Heart right ventricle (tissue), 16 donors: ENCODE measurements at regions not wholly inside any gene's neighbourhood (a gene's known extent, or its start where the extent isn't known, plus 50 kb on each side); places are given as distances from the start of the nearest gene placed in this dataset.

ENCODE experiments used
- ATAC-seq, 8 donors: fragments of 200-7000 bp; cut with Tn5 transposase; one replicate each; pipeline ENCODE4 v1.9.1; 2020; ENCODE audit warnings: mild to moderate bottlenecking in 8 of 8, moderate library complexity in 8 of 8, moderate number of reproducible peaks in 1 of 8
- DNase-seq, 2 donors: peaks; one replicate each; pipeline ENCODE4 v3.0.0-alpha.2; 2020
- H3K27ac ChIP-seq, 10 donors: fragments of 200-600 bp; sonication (generic) in 2 of 10; one replicate each; pipeline versions ENCODE4 v1.5.0 to v1.8.0; 2020 to 2022; ENCODE audit warnings: mild to moderate bottlenecking in 3 of 10
- H3K27me3 ChIP-seq, 7 donors: fragments of 200-600 bp; one replicate each; pipeline ENCODE4 v1.8.0; 2021 to 2022; ENCODE audit warnings: mild to moderate bottlenecking in 2 of 7
- H3K36me3 ChIP-seq, 9 donors: fragments of 200-600 bp; sonication (generic) in 1 of 9; one replicate each; pipeline versions ENCODE4 v1.5.0 to v1.8.0; 2020 to 2022; ENCODE audit warnings: mild to moderate bottlenecking in 2 of 9
- H3K4me1 ChIP-seq, 9 donors: fragments of 200-600 bp; sonication (generic) in 1 of 9; one replicate each; pipeline versions ENCODE4 v1.5.0 to v1.8.0; 2020 to 2022; ENCODE audit warnings: mild to moderate bottlenecking in 4 of 9
- H3K4me3 ChIP-seq, 10 donors: fragments of 200-600 bp; sonication (generic) in 2 of 10; one replicate each; pipeline versions ENCODE4 v1.5.0 to v1.8.0; 2020 to 2022; ENCODE audit warnings: mild to moderate bottlenecking in 7 of 10, moderate library complexity in 2 of 10
- H3K9me3 ChIP-seq, 11 donors: fragments of 200-600 bp in 10 of 11; sonication (generic) in 2 of 11; one replicate each; pipeline versions ENCODE4 v1.5.0 to v1.8.0; 2013 to 2022; ENCODE audit warnings: mild to moderate bottlenecking in 2 of 11, control low read depth in 1 of 11, moderate library complexity in 1 of 11
- CTCF ChIP-seq, 9 donors: fragments of 200-600 bp; sonication (generic) in 2 of 9; IDR thresholded peaks; one replicate each; pipeline versions ENCODE4 v1.5.0 to v1.8.0; 2021 to 2022; ENCODE audit warnings: antibody characterized with exemption in 9 of 9, mild to moderate bottlenecking in 5 of 9, moderate library complexity in 1 of 9
- WGBS, 2 donors: extraction: QIAGEN DNeasy Blood & Tissue Kit; methylation state at CpG; one replicate each; pipeline ENCODE4 v1.1.7; 2013; ENCODE audit warnings: inconsistent platforms in 1 of 2; 5-methylcytosine and 5-hydroxymethylcytosine counted together
- intact Hi-C, 10 donors: fragments of 100-400 bp; cut with DNase I; formaldehyde crosslinking; loops; one replicate each; pipeline versions ENCODE4 v1.11.1 to v1.14.2; 2022
- donor health status: Arrhythmogenic right ventricular cardiomyopathy.
- donor health status: ischemic (EF 13 %, LVEDD 7.1; RV severe dilation, severe dysfunction).
- donor health status: healthy with polysubstance abuse.
- donor health status: DM: no; HTN: yes; CAD: no.
- donor health status: DM: no; HTN: no; CAD: no.
- donor health status: ischemic (EF 25% LVEDD 6.9; RV normal size, moderate dysfunction).
- donor health status: ischemic (EF 25% LVEDD 5.7; RV mildly dilated, moderate dysfunction).
- donor health status: healthy.
- donor health status: DM: yes; HTN: yes; CAD: no.
- donor health status: Ischemic cardiomyopathy.
- donor health status: ischemic (EF 35%, LVEDD 5.7; RV mildly dilated, moderate dysfunction).
- donor health status: nonischemic (EF 11% LVEDD 7.7; RV severe dilation, severe dysfunction).
- donor health status: DM: yes; HTN: yes; CAD: no.
- donor health status: PGD.
- donor health status: ischemic (EF 29% LVEDD 5.4; RV normal size, mild dysfunction).
- donor health status: nonischemic (EF 23%, LVEDD 6.1; RV moderate dilation, normal function).

DNA sequence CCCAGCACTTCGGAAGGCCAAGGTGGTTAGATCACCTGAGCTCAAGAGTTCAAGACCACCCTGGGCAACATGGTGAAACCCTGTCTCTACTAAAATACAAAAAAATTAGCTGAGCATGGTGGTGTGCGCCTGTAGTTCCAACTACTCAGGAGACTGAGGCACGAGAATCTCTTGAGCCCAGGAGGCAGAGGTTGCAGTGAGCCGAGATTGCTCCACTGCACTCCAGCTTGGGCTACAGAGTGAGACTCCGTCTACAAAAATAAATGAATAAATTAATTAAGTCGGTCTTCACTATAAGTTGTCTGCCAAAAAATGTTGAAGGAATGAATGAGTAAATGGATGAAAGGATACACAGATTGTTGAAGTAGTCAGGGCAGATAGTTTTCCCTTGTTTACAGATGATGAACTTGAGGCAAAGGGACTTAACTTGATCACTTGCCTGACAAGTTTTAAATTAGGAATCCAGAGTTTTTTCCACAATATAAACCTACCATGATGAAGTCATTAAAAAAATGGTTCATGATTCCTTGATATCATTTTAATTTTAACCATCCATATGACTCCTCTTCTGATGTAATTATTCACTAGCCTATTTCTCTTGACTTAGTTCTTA lies 130.8 kb downstream of the TLR5 start:
- Histone ChIP-seq H3K4me1 (peaks cover 0 to 48% (median 20%) of the 10 kb centered on the region in 9 donors), H3K36me3 (no peaks in the 10 kb centered on the region), H3K4me3 (no peak overlapping the region), H3K27me3 (no peaks in the 10 kb centered on the region), H3K27ac (no peak overlapping the region), H3K9me3 (no peaks in the 10 kb centered on the region)
- WGBS, 2 donors = 92 to 96% methylated on average over 6 of the region's 6 CpGs
- DNase-seq (no peak), ATAC-seq (no peak)
- TF ChIP-seq CTCF (IDR thresholded peaks at IDR 0.05) = no peak
- intact Hi-C loops = loop anchor here in 2 of 10 donors (10.0 kb wide), 1 partner anchor 63 kb away; no protein-coding TSS in a partner anchor

GRCh38 chr1:223012938-223013337 lies 130.1 kb downstream of the TLR5 start:
- H3K4me3 ChIP-seq = no peak overlapping the region
- no peaks in the 10 kb centered on the region for H3K9me3 ChIP-seq
- WGBS, 2 donors = 84 to 85% methylated on average over 2 of the region's 2 CpGs
- H3K36me3 ChIP-seq = no peaks in the 10 kb centered on the region
- H3K4me1 ChIP-seq = peaks cover 0 to 52% (median 20%) of the 10 kb centered on the region in 9 donors
- intact Hi-C loops = loop anchor here in 2 of 10 donors (10.0 kb wide), 1 partner anchor 62 kb away; no protein-coding TSS in a partner anchor
- ATAC-seq = no peak
- TF ChIP-seq CTCF (IDR thresholded peaks at IDR 0.05) = no peak
- no peaks in the 10 kb centered on the region for H3K27me3 ChIP-seq
- no peak overlapping the region for H3K27ac ChIP-seq
- DNase-seq = no peak

GRCh38 chr1:223014142-223014873 lies 128.7 kb downstream of the TLR5 start:
- no peak for TF ChIP-seq CTCF (IDR thresholded peaks at IDR 0.05)
- 98 to 100% methylated on average over 4 of the region's 4 CpGs for WGBS, 2 donors
- H3K27ac ChIP-seq = no peak overlapping the region
- H3K4me3 ChIP-seq = no peak overlapping the region
- H3K36me3 ChIP-seq = no peaks in the 10 kb centered on the region
- no peak for DNase-seq
- no peaks in the 10 kb centered on the region for H3K9me3 ChIP-seq
- peaks cover 0 to 50% (median 23%) of the 10 kb centered on the region in 9 donors for H3K4me1 ChIP-seq
- H3K27me3 ChIP-seq = no peaks in the 10 kb centered on the region
- no peak for ATAC-seq
- intact Hi-C loops = loop anchor here in 2 of 10 donors (10.0 kb wide), 1 partner anchor 60 kb away; no protein-coding TSS in a partner anchor

DNA sequence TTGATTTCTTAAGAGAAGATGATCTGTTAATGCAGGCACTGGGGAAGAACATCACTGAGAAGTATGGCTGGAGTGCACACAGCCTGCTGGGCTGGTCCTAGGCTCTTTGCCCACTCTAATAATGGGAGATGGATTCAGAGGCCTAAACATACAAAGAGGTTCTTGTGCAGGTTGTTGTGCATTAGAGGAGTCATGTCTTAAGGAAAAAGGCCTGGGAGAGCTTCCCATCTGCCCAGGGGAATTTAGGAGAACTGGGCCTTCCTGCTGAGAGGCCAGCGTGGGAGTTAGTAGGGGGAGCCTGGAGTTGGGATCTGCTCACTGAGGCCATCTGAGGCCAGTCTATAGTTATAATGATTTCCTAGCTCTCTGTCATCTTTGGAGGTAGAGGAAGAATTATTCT lies 126.7 kb downstream of the TLR5 start:
- intact Hi-C loops = loop anchor here in 2 of 10 donors (10.0 kb wide), 1 partner anchor 58 kb away; no protein-coding TSS in a partner anchor
- Histone ChIP-seq H3K9me3 (no peaks in the 10 kb centered on the region), H3K4me3 (no peak overlapping the region), H3K27me3 (no peaks in the 10 kb centered on the region), H3K4me1 (peaks cover 0 to 40% (median 13%) of the 10 kb centered on the region in 9 donors), H3K36me3 (no peaks in the 10 kb centered on the region), H3K27ac (peak overlapping the region in 8 of 10 donors; percentile 54 to 85 (median 72))
- WGBS, 2 donors = 56 to 70% methylated on average over 1 of the region's 1 CpG
- ATAC-seq (peak in 3 of 8 donors; percentile 24 to 64 (median 40)), DNase-seq (no peak)
- no peak for TF ChIP-seq CTCF (IDR thresholded peaks at IDR 0.05)
